CD4-positive, alpha-beta T cell treated with Interleukin-12 subunit alpha and Interleukin-12 subunit beta, for 1 hour (primary cell): ENCODE measurements at regions not wholly inside any gene's neighbourhood (a gene's known extent, or its start where the extent isn't known, plus 50 kb on each side); places are given as distances from the start of the nearest gene placed in this dataset.
"Not testable (repeated sequence)": the region's sequence is repeated elsewhere in the genome, so short reads cannot be mapped to it uniquely, and the experiment has no call there.

Experiments used
- DNase-seq: peaks from one replicate; pipeline ENCODE4 v3.0.0-alpha.2; 2020

- DNase-seq: no peak
Measured at GRCh38 chr1:80217377-80217986, 1211.0 kb upstream of the ADGRL4 start.

- no peak for DNase-seq
Measured at GRCh38 chr1:80214888-80215540, 1208.5 kb upstream of the ADGRL4 start.

DNA sequence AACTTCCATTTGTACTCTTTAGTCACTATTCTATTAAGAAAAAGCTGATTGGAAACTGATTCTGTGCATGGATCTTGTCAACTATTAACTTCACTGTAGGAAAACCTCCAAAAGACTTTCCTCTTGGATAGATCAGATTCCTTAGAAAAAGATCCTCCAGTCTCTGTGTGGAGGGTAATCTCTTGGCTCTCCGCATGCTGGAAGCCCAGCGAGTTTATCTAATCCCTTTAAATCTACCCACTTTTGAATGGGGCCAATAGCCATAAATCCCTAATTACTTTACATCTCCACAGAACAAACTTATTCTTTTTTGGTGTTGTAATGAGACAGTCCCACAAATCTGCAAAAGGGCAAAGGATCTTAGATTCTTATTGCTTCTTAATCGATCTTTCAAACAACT is 1206.4 kb upstream of the ADGRL4 start:
- DNase-seq: no peak

- DNase-seq: no peak
Measured at GRCh38 chr1:80211691-80212380, 1205.3 kb upstream of the ADGRL4 start.

DNA sequence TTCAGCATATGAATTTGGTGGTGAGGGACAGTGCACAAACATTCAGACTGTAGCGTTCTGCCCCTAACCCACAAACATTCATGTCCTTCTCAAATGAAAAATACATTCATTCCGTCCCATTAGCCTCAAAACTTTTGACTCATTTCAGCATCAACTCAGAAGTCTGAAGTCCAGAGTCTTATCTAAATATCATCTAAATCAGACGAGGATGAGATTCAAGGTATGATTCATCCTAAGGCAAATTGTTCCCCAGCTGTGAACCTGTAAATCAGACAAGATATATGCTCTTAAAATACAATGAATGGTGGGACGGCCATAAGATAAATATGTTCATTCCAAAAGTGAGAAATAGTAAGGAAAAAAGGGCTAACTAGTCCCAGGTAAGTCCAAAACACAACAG is 1195.6 kb upstream of the ADGRL4 start:
- no peak for DNase-seq

DNA sequence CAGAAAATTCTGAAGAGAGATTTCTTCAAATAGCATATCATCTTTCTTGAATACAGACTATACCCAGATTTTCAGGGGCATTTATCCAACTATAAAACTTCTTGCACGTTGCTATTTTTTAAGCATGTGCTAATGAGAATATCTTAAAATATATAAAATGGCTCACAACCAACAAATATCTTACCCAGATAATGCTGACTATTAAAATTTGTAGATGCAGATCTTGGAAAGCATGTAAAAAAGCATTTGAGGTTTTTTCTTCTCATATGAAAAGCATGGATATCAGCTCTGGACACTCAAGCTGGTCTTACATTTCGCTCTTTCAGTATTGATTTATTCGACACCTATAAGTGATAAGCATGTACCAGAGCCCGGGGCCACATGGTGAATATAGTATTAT is 1187.7 kb upstream of the ADGRL4 start:
- no peak for DNase-seq

- DNase-seq: no peak
Measured at GRCh38 chr1:80181418-80181817, 1174.9 kb upstream of the ADGRL4 start.

- no peak for DNase-seq
Measured at GRCh38 chr1:80171631-80172030, 1165.1 kb upstream of the ADGRL4 start.

DNA sequence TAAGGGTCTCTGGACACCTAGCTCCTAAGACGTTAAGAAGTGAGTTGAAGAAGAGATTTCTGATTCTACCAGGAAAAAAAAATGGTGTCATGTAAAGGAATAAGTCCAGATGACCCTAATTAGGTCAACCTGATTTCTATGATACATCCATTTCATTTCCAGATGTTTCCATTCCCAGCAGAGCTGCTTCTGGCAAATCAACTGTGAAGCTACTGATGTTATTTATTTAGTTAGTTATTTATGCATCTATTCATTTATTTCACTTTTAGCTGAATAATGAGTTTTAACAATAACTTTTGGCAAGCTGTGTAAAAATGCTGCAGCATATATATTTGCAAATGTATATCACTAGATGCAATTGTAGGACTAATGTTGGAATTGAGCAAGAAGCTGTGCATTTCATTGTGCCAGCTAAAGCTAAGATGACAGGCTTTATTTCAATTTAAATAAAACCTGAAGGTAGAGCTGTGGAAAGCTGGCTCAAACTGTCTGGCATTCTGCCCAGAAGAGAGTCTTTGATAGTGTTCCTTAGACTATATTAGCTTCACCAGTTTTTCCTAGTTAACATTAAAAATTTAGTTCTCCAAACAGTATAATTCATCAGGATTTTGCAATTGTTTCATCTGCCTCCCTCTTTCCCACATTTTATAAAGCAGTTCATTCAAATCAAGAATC is 1164.4 kb upstream of the ADGRL4 start:
- no peak for DNase-seq

DNA sequence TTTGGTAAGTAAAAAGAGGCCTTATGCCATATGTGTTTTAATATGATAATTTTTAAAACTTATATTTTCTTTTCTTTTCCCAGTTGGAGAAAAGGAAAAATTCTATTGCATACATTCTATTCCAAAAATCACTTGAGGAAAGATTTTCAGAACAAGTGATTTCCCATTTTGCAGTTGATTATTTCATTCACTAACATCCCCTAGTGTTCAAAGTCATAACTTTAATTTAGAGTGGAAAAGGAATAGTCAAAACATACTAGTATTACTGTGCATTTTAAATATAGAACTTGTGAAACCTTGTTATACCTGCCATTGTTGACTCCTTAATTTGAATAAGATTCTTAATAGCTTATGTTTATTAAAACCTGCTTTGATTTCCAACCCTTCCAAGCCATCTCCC is 1157.6 kb upstream of the ADGRL4 start:
- DNase-seq: no peak

DNA sequence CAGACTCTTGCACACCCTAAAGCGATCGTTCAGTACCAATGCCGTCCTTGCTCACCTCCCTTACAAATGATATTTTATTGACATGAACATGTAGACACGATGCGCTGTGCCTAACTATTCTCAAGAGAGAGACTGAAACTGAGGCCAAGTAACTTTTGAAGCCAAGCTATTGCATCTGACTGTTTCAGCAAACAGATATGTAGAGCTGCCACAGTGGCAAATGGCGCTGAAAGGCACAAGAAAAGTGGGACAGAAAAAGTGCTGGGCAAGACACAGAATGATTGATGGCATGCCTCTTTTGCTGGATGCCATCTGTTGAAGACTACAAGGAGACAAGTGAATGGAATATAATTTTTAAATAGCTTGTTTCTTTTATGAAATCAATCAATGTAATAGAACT is 1157.2 kb upstream of the ADGRL4 start:
- DNase-seq: no peak

- no peak for DNase-seq
Measured at GRCh38 chr1:80158771-80159170, 1152.2 kb upstream of the ADGRL4 start.

GRCh38 chr1:80158266-80158665 is 1151.7 kb upstream of the ADGRL4 start:
- no peak for DNase-seq

GRCh38 chr1:80155371-80155770 is 1148.8 kb upstream of the ADGRL4 start:
- no peak for DNase-seq

GRCh38 chr1:80154176-80154575 is 1147.6 kb upstream of the ADGRL4 start:
- no peak for DNase-seq

- no peak for DNase-seq
Measured at GRCh38 chr1:80153762-80154161, 1147.2 kb upstream of the ADGRL4 start.

- DNase-seq: no peak
Measured at GRCh38 chr1:80143361-80143760, 1136.8 kb upstream of the ADGRL4 start.

DNA sequence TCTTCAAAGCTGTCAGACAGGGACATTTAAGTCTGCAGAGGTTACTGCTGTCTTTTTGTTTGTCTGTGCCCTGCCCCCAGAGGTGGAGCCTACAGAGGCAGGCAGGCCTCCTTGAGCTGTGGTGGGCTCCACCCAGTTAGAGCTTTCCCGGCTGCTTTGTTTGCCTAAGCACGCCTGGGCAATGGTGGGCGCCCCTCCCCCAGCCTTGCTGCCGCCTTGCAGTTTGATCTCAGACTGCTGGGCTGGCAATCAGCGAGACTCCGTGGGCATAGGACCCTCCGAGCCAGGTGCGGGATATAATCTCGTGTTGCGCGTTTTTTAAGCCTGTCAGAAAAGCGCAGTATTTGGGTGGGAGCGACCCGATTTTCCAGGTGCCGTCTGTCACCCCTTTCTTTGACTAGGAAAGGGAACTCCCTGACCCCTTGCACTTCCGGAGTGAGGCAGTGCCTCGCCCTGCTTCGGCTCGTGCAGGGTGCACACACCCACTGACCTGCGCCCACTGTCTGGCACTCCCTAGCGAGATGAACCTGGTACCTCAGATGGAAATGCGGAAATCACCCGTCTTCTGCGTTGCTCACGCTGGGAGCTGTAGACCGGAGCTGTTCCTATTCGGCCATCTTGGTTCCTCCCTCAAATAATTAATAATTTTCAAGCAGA is 1131.5 kb upstream of the ADGRL4 start:
- DNase-seq: not testable (repeated sequence)

- DNase-seq: no peak
Measured at GRCh38 chr1:80113168-80114038, 1106.9 kb upstream of the ADGRL4 start.

DNA sequence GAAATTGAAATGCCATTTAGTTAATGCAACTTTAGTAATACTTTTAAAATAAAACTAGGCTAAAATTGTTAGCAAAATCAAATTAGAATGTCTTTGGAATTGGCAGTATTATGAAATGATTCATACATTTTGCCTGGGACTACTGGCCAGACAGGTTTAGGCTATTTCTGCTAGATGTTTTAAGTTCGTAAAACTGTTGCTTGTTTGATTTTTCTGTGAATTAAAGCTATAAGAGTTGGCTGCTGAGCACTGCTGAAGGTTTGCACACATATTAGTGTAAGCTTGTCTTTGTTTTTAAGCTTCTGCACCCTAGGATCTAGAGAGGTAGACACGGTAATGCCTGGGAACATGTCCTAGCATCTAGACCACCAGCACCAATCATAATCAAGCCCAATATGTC is 1094.6 kb upstream of the ADGRL4 start:
- no peak for DNase-seq

- DNase-seq: no peak
Measured at GRCh38 chr1:80099713-80100112, 1093.2 kb upstream of the ADGRL4 start.

GRCh38 chr1:80085067-80085466 is 1078.5 kb upstream of the ADGRL4 start:
- DNase-seq: no peak
